ENCODE measurements at regions not wholly inside any gene's neighbourhood (a gene's known extent, or its start where the extent isn't known, plus 50 kb on each side); places are given as distances from the start of the nearest gene placed in this dataset.

DNA sequence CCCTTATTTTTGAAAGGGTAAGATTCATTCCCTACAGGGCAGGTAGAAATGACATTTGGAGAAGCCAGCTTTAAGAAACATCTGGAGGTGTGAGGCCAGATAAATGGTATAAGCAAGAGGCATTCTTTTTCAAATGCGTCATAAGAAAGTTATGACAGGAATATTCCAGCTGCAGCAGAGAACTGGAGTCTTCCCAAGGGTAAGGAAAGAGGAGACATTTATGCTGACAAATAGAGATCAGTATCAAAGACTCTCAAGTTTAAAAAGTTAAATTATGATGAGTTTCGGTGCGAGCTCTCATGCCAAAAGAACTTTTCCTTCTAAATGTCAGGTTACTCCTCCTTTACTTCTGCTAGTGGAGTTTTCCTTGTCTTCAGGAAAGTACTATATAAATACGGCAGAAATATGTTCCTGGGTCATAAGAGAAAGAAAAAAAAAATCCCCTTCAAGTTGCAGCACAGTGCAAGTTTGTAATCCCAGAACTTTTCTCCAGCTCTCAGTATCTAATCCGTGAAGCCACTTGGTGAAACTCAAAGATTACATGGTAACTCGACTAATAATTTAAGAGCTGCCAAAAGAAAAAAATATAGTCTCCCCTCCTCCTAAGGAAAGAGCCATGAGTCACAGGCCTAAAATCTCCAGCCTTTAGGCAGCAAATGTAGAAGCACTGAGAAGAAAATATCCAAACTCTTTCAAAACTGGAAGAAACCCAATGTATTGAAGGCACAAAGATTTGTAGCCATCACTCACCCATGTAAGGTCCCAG, 428.1 kb downstream of the MEIS1 start:
- TF ChIP-seq EP300 (IDR thresholded peaks at IDR 0.05; ENCODE audit: borderline replicate concordance) (no peak), TCF12 (IDR thresholded peaks at IDR 0.05; ENCODE audit: low read depth) (no peak), EGR1 (IDR thresholded peaks at IDR 0.05) (no peak), TAF1 (IDR thresholded peaks at IDR 0.05; ENCODE audit: low read depth) (no peak), TEAD4 (IDR thresholded peaks at IDR 0.05) (no peak)
- TF ChIP-seq, protein P1, sequence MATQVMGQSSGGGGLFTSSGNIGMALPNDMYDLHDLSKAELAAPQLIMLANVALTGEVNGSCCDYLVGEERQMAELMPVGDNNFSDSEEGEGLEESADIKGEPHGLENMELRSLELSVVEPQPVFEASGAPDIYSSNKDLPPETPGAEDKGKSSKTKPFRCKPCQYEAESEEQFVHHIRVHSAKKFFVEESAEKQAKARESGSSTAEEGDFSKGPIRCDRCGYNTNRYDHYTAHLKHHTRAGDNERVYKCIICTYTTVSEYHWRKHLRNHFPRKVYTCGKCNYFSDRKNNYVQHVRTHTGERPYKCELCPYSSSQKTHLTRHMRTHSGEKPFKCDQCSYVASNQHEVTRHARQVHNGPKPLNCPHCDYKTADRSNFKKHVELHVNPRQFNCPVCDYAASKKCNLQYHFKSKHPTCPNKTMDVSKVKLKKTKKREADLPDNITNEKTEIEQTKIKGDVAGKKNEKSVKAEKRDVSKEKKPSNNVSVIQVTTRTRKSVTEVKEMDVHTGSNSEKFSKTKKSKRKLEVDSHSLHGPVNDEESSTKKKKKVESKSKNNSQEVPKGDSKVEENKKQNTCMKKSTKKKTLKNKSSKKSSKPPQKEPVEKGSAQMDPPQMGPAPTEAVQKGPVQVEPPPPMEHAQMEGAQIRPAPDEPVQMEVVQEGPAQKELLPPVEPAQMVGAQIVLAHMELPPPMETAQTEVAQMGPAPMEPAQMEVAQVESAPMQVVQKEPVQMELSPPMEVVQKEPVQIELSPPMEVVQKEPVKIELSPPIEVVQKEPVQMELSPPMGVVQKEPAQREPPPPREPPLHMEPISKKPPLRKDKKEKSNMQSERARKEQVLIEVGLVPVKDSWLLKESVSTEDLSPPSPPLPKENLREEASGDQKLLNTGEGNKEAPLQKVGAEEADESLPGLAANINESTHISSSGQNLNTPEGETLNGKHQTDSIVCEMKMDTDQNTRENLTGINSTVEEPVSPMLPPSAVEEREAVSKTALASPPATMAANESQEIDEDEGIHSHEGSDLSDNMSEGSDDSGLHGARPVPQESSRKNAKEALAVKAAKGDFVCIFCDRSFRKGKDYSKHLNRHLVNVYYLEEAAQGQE (IDR thresholded peaks at IDR 0.05; ENCODE audit: low read depth) = no peak

Measured in Ishikawa (cell line).